ENCODE measurements at regions not wholly inside any gene's neighbourhood (a gene's known extent, or its start where the extent isn't known, plus 50 kb on each side); places are given as distances from the start of the nearest gene placed in this dataset.

DNA sequence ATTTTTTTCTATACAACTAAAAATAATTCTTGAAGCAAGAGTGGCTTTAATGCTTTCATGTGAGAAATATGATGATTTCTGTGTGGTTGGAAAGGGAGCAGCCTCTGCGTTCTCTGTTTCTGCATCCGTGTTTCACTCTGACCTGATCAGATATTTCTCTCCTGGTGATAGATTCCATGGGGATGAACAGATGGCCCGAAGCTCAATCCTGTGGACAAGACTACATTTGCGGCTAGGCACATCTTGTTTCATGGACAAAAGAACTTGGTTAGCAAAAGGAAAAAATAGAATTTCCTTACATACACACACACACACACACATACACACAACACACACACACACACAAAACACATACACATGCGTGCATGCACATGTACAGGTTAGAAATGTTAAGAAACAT is 218.2 kb upstream of the ADAMTS16 start:
- TF ChIP-seq EP300 (IDR thresholded peaks at IDR 0.05) = no peak
- TF ChIP-seq RFX5 (IDR thresholded peaks at IDR 0.05) = no peak
- TF ChIP-seq SMC3 (IDR thresholded peaks at IDR 0.05) = no peak
- TF ChIP-seq, protein P1, sequence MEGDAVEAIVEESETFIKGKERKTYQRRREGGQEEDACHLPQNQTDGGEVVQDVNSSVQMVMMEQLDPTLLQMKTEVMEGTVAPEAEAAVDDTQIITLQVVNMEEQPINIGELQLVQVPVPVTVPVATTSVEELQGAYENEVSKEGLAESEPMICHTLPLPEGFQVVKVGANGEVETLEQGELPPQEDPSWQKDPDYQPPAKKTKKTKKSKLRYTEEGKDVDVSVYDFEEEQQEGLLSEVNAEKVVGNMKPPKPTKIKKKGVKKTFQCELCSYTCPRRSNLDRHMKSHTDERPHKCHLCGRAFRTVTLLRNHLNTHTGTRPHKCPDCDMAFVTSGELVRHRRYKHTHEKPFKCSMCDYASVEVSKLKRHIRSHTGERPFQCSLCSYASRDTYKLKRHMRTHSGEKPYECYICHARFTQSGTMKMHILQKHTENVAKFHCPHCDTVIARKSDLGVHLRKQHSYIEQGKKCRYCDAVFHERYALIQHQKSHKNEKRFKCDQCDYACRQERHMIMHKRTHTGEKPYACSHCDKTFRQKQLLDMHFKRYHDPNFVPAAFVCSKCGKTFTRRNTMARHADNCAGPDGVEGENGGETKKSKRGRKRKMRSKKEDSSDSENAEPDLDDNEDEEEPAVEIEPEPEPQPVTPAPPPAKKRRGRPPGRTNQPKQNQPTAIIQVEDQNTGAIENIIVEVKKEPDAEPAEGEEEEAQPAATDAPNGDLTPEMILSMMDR (IDR thresholded peaks at IDR 0.05) = no peak
- TF ChIP-seq POLR2A (IDR thresholded peaks at IDR 0.05; ENCODE audit: low read length) = no peak
- TF ChIP-seq KDM5A (IDR thresholded peaks at IDR 0.05) = no peak
- no peak for TF ChIP-seq NR3C1 (IDR thresholded peaks at IDR 0.05)
- TF ChIP-seq SREBF2 (IDR thresholded peaks at IDR 0.05) = no peak
- TF ChIP-seq, protein P2, sequence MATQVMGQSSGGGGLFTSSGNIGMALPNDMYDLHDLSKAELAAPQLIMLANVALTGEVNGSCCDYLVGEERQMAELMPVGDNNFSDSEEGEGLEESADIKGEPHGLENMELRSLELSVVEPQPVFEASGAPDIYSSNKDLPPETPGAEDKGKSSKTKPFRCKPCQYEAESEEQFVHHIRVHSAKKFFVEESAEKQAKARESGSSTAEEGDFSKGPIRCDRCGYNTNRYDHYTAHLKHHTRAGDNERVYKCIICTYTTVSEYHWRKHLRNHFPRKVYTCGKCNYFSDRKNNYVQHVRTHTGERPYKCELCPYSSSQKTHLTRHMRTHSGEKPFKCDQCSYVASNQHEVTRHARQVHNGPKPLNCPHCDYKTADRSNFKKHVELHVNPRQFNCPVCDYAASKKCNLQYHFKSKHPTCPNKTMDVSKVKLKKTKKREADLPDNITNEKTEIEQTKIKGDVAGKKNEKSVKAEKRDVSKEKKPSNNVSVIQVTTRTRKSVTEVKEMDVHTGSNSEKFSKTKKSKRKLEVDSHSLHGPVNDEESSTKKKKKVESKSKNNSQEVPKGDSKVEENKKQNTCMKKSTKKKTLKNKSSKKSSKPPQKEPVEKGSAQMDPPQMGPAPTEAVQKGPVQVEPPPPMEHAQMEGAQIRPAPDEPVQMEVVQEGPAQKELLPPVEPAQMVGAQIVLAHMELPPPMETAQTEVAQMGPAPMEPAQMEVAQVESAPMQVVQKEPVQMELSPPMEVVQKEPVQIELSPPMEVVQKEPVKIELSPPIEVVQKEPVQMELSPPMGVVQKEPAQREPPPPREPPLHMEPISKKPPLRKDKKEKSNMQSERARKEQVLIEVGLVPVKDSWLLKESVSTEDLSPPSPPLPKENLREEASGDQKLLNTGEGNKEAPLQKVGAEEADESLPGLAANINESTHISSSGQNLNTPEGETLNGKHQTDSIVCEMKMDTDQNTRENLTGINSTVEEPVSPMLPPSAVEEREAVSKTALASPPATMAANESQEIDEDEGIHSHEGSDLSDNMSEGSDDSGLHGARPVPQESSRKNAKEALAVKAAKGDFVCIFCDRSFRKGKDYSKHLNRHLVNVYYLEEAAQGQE (IDR thresholded peaks at IDR 0.05) = no peak
- no peak for TF ChIP-seq JUNB (IDR thresholded peaks at IDR 0.05)
- TF ChIP-seq, protein P3, sequence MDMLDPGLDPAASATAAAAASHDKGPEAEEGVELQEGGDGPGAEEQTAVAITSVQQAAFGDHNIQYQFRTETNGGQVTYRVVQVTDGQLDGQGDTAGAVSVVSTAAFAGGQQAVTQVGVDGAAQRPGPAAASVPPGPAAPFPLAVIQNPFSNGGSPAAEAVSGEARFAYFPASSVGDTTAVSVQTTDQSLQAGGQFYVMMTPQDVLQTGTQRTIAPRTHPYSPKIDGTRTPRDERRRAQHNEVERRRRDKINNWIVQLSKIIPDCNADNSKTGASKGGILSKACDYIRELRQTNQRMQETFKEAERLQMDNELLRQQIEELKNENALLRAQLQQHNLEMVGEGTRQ (IDR thresholded peaks at IDR 0.05) = no peak
- TF ChIP-seq, protein P4, sequence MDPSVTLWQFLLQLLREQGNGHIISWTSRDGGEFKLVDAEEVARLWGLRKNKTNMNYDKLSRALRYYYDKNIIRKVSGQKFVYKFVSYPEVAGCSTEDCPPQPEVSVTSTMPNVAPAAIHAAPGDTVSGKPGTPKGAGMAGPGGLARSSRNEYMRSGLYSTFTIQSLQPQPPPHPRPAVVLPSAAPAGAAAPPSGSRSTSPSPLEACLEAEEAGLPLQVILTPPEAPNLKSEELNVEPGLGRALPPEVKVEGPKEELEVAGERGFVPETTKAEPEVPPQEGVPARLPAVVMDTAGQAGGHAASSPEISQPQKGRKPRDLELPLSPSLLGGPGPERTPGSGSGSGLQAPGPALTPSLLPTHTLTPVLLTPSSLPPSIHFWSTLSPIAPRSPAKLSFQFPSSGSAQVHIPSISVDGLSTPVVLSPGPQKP (IDR thresholded peaks at IDR 0.05; ENCODE audit: low read depth, low read length) = no peak
- no peak for TF ChIP-seq EHMT2 (IDR thresholded peaks at IDR 0.05; ENCODE audit: low read depth)
